ENCODE measurements at regions not wholly inside any gene's neighbourhood (a gene's known extent, or its start where the extent isn't known, plus 50 kb on each side); places are given as distances from the start of the nearest gene placed in this dataset.
"Not testable (repeated sequence)": the region's sequence is repeated elsewhere in the genome, so short reads cannot be mapped to it uniquely, and the experiment has no call there.

DNA sequence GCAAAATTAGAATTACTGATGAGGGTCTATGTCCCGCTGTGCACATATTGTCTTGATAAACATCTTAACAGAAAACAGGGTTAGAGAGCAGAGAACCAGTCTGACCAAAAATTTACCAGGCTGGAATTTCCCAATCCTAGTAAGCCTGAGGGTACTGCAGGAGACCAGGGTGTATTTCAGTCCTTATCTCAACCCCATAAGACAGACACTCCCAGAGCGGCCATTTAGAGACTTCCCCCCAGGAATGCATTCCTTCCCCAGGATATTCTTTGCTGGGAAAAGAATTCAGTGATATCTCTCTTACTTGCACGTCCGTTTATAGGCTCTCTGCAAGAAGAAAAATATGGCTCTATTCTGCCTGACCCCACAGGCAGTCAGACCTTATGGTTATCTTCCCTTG, 101.4 kb upstream of the FAM3C start:
- not testable (repeated sequence) for DNase-seq (ENCODE audit: low spot score)

GRCh38 chr7:121494516-121494915, 98.4 kb upstream of the FAM3C start:
- DNase-seq (ENCODE audit: low spot score): no peak

DNA sequence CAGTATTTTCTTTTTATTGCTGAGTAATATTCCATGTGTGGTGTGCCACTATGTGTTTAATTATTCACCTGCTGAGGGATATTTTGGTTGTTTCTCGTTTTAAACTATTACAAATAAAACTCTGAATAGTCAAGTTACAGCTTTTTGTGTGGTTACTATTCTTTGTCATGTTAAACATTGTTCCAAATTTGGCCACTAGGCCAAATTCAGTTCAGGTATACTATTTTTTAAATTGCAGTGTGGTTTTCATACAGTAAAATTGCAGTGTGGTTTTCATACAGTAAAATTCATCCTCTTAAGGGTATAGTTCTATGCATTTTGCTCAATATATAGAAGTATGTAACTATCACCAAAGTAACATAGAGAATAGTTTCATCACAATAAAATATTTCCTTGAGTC, 97.4 kb upstream of the FAM3C start:
- no peak for DNase-seq (ENCODE audit: low spot score)

- no peak for DNase-seq (ENCODE audit: low spot score)
These were observed 94.2 kb upstream of the FAM3C start for GRCh38 chr7:121490309-121490708.

DNA sequence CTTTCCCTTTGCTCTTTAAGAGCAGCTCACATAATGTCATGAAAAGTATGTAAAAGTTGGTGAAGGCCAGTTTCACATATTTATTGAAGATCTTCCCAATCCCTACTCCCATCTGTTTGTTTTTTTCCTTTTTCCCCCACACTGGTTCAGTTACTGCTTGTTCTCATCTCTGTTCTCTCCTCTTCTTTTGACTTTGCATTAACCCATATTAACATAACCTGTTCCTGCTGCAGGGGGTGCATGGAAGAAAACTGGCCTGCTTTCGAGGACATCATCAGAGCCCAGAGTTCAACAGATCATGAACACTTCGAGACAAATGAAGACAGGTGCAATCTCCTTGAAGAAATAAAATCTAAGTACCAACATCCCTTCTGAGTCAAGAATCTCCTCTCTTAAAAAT, 93.3 kb upstream of the FAM3C start:
- DNase-seq (ENCODE audit: low spot score): no peak

DNA sequence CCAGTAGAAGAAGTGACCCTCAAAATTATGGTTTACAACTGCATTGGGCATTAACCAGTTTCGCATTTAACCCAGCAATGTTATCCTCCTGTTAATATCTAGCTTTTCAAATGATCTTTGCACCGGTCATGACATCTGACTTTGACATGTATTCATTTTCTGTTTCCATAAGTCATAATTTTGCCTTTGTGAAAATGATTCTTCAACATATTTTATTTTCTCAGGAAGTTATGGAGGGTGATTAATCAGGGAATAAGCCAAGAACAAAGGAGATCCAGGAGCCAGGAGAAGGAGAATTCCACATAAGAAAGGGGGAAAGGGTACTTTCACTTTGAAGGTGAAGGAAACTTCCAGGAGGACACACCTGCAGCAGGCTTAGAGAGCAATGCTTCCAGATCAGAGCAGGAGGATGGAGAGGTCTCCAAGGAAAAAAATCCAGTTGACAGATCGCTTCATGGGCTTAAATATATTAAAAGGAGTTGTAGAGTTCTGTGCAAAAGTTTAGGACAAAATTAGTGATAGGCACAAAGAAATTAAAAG, 92.1 kb upstream of the FAM3C start:
- no peak for DNase-seq (ENCODE audit: low spot score)

- no peak for DNase-seq (ENCODE audit: low spot score)
These were observed 90.5 kb upstream of the FAM3C start for GRCh38 chr7:121486590-121486989.

GRCh38 chr7:121485467-121486243, 89.5 kb upstream of the FAM3C start:
- DNase-seq (ENCODE audit: low spot score): no peak

GRCh38 chr7:121484089-121484763, 88.1 kb upstream of the FAM3C start:
- DNase-seq (ENCODE audit: low spot score): no peak

- no peak for DNase-seq (ENCODE audit: low spot score)
These were observed 84.6 kb upstream of the FAM3C start for GRCh38 chr7:121480566-121481335.

- DNase-seq (ENCODE audit: low spot score): no peak
These were observed 84.0 kb upstream of the FAM3C start for GRCh38 chr7:121480058-121480457.

- DNase-seq (ENCODE audit: low spot score): no peak
These were observed 83.4 kb upstream of the FAM3C start for GRCh38 chr7:121479466-121479865.

- DNase-seq (ENCODE audit: low spot score): no peak
These were observed 79.7 kb upstream of the FAM3C start for GRCh38 chr7:121475806-121476205.

GRCh38 chr7:121474301-121474673, 78.2 kb upstream of the FAM3C start:
- no peak for DNase-seq (ENCODE audit: low spot score)

DNA sequence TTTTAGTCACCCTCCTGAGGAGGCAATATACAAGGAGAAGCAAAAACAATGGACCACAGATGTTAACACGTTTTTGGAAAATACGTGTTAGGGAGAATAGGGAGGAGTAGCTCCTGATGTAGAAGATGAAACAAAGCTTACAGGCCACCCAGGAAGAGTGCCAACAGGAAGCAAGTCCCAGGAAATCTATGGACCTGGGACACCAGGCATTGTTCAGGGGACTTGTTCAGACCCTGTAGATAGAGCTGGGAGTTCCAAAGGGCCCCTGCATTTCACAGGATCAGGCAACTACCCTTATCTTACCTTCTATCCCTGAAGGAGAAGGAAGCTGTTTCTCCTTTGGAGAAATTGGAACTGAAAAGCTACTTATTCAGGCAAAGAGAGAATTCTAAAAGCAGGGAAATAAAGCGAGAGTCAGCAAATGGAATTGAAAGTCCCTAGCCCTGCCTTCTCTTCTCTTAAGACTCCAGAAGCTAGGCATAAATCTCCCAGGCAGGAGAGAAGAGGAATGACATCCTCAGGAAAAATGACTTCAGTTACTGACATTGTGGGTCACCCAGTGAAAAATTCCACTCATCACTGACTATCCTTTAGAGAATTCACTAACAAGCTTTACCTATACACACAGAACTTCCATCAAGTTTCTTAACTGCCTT, 77.7 kb upstream of the FAM3C start:
- no peak for DNase-seq (ENCODE audit: low spot score)

DNA sequence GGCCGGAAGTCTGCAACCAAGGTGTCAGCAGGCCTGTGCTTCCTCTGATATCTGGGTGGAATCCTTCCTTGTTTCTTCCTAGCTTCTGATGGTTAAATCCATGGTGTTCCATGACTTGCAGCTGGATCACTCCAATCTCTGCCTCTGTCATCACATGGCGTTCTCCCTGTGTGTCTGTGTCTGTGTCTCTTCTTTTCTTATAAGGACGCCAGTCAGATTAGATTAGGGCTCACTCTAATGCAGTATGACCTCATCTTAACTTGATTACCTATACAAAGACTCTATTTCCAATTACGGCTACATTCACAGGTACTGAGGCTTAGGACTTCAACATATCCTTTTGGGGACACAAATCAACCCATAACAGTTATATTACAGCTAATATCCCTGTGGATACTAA, 70.3 kb upstream of the FAM3C start:
- no peak for DNase-seq (ENCODE audit: low spot score)

GRCh38 chr7:121459148-121459547, 63.0 kb upstream of the FAM3C start:
- DNase-seq (ENCODE audit: low spot score): no peak

DNA sequence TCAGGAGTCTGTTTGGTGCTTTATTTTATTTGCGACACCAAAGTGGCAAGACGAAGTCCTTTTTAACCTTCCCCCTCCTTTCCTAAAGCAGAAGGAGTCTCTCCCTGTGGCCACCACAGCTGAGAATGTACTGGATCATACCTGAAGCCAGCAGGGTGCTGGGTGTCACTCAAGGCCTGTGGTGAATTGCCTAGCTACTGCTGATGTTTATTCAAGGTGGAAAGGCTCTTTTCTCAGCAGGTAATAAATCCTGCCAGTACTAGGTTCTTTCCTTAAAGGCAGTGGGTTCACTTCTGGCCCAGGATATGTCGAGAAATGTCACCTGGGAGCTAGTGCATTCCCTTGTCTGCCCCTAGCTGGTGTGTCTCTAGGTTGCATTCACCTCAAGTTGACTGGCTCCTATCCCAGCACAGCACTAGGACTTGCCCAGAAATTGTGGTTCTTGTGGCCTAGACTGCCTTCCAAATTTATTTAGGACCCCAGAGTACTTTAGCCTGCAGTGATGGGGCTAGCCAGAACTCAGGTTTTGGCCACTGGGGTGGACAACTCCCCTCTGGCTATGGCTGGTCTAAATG, 60.8 kb upstream of the FAM3C start:
- no peak for DNase-seq (ENCODE audit: low spot score)

- no peak for DNase-seq (ENCODE audit: low spot score)
These were observed 59.9 kb upstream of the FAM3C start for GRCh38 chr7:121456015-121456414.

- DNase-seq (ENCODE audit: low spot score): no peak
These were observed 56.3 kb upstream of the FAM3C start for GRCh38 chr7:121452389-121452788.

DNA sequence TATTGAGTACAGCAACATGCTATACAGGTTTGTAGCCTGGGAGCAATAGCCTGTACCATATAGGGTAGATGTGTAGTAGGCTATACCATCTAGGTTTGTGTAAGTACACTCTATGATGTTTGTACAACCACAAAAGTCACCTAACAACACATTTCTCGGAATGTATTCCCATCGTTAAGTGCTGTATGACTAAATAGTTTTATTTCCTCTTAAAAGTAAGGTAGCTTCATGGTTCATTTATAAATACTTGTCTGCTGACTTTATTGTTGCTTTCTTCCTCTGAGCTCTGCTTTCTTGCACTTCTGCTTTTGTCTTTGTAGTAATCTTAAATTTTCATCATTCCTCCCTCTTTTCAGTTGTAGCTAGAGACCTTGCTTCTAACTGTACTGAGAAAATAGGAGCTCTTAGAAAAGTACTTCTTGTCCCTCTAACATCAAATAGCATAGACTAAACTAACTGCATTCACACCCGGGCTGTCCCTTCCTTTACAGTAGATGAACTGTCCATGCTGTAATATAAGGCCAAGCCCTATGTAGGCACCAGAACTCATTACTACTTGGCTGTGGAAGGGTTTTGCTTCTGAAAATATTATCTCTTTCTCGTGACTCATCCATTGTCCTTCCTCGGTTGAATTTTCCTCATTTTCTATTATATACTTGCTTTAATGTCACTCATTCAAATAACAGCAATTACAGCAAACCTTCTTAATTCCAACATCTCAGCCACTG, 55.4 kb upstream of the FAM3C start:
- DNase-seq (ENCODE audit: low spot score): no peak
